ENCODE measurements at regions not wholly inside any gene's neighbourhood (a gene's known extent, or its start where the extent isn't known, plus 50 kb on each side); places are given as distances from the start of the nearest gene placed in this dataset.

DNA sequence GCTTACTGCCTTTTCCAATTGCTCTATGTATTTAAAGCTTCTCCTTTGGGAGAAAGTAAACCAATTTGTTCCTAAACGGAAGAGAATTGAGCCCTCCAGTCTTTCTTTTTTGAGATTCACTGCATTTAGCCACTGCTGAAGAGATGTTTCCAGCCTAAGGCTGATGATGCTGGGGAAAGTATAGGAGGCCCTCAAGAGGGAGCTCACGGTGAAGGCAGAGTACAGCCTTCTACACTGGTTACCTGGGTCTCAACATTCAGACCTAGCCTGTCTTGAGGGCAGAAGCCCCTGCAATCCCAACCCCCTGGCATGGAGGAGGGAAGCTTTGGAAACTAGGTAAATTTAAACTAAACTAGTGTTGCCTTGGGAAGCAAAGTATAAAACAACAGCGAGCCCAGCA lies 316.7 kb upstream of the TPK1 start:
- H3K27me3 ChIP-seq (replicated peaks in 1 of 2; ENCODE audit: control insufficient read depth in 2 of 2, insufficient read depth in 2 of 2, low read length in 1 of 2), result no peaks in the 10 kb centered on the region
- FAIRE-seq, result no peak
- no peak for ATAC-seq
- no peak overlapping the region for H3K4me2 ChIP-seq (ENCODE audit: control insufficient read depth, insufficient read depth)
- no peaks in the 10 kb centered on the region for H3K79me2 ChIP-seq (ENCODE audit: control insufficient read depth, insufficient read depth, low read length)
- no peak for TF ChIP-seq TBL1XR1 (IDR thresholded peaks at IDR 0.05; ENCODE audit: low read depth, low read length)
- TF ChIP-seq MEF2B (IDR thresholded peaks at IDR 0.05; ENCODE audit: partially characterized antibody, poor library complexity, severe bottlenecking), result no peak
- no peak for TF ChIP-seq EP300 (IDR thresholded peaks at IDR 0.05; ENCODE audit: borderline replicate concordance in 1 of 2, control insufficient read depth in 1 of 2, low read depth in 2 of 2, low read length in 2 of 2)
- no peak for TF ChIP-seq BHLHE40 (IDR thresholded peaks at IDR 0.05; ENCODE audit: borderline replicate concordance in 1 of 2, low read depth in 2 of 2, low read length in 1 of 2)
- no peak for TF ChIP-seq KAT2A (conservative IDR thresholded peaks at IDR 0.05; ENCODE audit: control insufficient read depth, low read depth, low read length)
- no peak for TF ChIP-seq NFYB (IDR thresholded peaks at IDR 0.05; ENCODE audit: insufficient read depth, low read depth, low read length)
- no peak for TF ChIP-seq RELA (IDR thresholded peaks at IDR 0.05; ENCODE audit: borderline replicate concordance, partially characterized antibody)
- TF ChIP-seq, protein P1, sequence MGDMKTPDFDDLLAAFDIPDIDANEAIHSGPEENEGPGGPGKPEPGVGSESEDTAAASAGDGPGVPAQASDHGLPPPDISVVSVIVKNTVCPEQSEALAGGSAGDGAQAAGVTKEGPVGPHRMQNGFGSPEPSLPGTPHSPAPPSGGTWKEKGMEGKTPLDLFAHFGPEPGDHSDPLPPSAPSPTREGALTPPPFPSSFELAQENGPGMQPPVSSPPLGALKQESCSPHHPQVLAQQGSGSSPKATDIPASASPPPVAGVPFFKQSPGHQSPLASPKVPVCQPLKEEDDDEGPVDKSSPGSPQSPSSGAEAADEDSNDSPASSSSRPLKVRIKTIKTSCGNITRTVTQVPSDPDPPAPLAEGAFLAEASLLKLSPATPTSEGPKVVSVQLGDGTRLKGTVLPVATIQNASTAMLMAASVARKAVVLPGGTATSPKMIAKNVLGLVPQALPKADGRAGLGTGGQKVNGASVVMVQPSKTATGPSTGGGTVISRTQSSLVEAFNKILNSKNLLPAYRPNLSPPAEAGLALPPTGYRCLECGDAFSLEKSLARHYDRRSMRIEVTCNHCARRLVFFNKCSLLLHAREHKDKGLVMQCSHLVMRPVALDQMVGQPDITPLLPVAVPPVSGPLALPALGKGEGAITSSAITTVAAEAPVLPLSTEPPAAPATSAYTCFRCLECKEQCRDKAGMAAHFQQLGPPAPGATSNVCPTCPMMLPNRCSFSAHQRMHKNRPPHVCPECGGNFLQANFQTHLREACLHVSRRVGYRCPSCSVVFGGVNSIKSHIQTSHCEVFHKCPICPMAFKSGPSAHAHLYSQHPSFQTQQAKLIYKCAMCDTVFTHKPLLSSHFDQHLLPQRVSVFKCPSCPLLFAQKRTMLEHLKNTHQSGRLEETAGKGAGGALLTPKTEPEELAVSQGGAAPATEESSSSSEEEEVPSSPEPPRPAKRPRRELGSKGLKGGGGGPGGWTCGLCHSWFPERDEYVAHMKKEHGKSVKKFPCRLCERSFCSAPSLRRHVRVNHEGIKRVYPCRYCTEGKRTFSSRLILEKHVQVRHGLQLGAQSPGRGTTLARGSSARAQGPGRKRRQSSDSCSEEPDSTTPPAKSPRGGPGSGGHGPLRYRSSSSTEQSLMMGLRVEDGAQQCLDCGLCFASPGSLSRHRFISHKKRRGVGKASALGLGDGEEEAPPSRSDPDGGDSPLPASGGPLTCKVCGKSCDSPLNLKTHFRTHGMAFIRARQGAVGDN (IDR thresholded peaks at IDR 0.05), result no peak
- TF ChIP-seq ETV6 (conservative IDR thresholded peaks at IDR 0.05 in 1 of 2, IDR thresholded peaks at IDR 0.05 in 1 of 2; ENCODE audit: borderline replicate concordance in 1 of 2, low read depth in 1 of 2), result no peak
- no peak for TF ChIP-seq LARP7 (IDR thresholded peaks at IDR 0.05)
- no peak for TF ChIP-seq HDAC2 (IDR thresholded peaks at IDR 0.05)
- TF ChIP-seq, protein P2, sequence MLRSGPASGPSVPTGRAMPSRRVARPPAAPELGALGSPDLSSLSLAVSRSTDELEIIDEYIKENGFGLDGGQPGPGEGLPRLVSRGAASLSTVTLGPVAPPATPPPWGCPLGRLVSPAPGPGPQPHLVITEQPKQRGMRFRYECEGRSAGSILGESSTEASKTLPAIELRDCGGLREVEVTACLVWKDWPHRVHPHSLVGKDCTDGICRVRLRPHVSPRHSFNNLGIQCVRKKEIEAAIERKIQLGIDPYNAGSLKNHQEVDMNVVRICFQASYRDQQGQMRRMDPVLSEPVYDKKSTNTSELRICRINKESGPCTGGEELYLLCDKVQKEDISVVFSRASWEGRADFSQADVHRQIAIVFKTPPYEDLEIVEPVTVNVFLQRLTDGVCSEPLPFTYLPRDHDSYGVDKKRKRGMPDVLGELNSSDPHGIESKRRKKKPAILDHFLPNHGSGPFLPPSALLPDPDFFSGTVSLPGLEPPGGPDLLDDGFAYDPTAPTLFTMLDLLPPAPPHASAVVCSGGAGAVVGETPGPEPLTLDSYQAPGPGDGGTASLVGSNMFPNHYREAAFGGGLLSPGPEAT (IDR thresholded peaks at IDR 0.05; ENCODE audit: low read depth), result no peak
- H3K36me3 ChIP-seq (ENCODE audit: control insufficient read depth in 2 of 2, insufficient read depth in 2 of 2, low read length in 1 of 2), result no peaks in the 10 kb centered on the region
- H3K27ac ChIP-seq (ENCODE audit: control insufficient read depth, insufficient read depth), result no peak overlapping the region
- ChIA-PET SMC1A (ENCODE audit: uncharacterized antibody, unreplicated experiment) (interaction anchor here (0.6 kb wide), 1 partner anchor 1561 kb away, joined by 3 read pairs; no protein-coding TSS in a partner anchor), POLR2A (no interaction called here), CTCF (no interaction called here), RAD21 (ENCODE audit: unreplicated experiment) (no interaction called here)
- no peaks in the 10 kb centered on the region for H4K20me1 ChIP-seq (ENCODE audit: control insufficient read depth, insufficient read depth)
- 1% methylated on average over 3 of the region's 3 CpGs for WGBS (ENCODE audit: insufficient coverage, insufficient replicate concordance, low lambda C conversion rate, missing lambda C conversion rate)
- H3K4me1 ChIP-seq (ENCODE audit: control insufficient read depth, insufficient read depth, low read length), result no peaks in the 10 kb centered on the region
- no peak overlapping the region for H3K9ac ChIP-seq (ENCODE audit: control insufficient read depth, insufficient read depth, low read length)
- intact Hi-C loops (cut with micrococcal nuclease; ENCODE audit: unreplicated experiment), result no loop called here
- no peak overlapping the region for H3K4me3 ChIP-seq
- no peak for DNase-seq (ENCODE audit: low read depth, low spot score)
- BruUV-seq (replicated peaks), result no TSS peak
- H3K9me3 ChIP-seq (replicated peaks; ENCODE audit: control insufficient read depth, insufficient read depth, low read length), result no peaks in the 10 kb centered on the region
- in situ Hi-C loops (cut with MboI), result no loop called here
- H2AFZ ChIP-seq (ENCODE audit: control insufficient read depth, low read depth, low read length), result no peak overlapping the region
